GM19035 (cell line): ENCODE measurements at regions not wholly inside any gene's neighbourhood (a gene's known extent, or its start where the extent isn't known, plus 50 kb on each side); places are given as distances from the start of the nearest gene placed in this dataset.

Source experiments
- ATAC-seq: cut with Tn5 transposase; IDR thresholded peaks from one replicate; pipeline ENCODE4 v1.9.1; 2021; ENCODE audit not compliant: unreplicated experiment

DNA sequence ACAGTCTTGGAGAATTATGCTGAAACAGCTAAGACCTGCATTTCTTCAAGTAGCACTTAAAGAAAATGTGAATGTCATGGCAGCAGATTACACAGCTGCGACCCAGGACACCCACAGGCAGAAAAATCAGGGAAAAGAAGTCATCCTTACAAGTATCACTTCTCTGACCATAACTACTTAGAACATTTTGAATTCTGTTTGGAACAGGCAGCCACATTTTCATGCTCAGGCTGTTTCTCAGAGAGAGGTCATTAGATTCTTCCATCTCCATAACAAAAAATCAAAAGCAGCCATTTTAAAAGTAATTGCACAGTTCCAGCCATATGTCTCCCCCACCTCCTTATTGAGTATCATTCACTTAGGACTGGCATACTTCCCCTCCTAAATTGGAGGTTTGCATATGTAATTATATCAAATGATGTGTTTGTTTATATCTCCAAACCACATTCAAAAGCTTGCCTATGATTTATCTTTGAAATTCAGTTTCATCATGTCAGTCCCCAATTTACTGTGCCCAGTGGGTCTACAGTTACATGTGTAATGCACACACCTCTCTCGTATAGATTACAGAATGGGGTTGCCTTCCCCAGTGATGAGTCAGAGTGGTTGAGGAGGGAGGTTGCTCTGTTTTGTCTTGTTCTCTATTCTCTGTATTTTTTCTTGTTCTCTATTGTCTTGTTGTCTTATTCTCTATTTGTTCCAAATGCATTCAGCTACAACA is 276.5 kb upstream of the MTNR1B start:
- ATAC-seq = no peak

DNA sequence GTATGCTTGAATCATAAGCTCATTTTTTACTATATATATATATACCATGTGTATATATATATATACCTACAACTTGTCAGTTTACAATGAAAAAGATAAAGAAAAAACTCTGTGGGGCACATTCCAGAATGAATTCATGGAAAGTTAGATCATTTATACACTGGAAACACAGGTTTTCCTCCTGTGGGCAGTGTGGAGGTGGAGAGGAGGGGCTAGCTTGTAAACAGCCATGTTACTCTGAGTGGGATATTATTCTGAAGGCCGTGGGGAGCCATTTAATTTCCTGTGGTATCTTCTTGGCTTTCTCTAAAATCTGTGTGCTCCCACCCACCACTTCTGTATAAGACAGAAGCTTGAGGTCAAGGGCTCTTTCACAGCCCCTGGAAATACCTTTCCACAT is 273.4 kb upstream of the MTNR1B start:
- no peak for ATAC-seq

GRCh38 chr11:92697461-92698312 is 271.8 kb upstream of the MTNR1B start:
- no peak for ATAC-seq

DNA sequence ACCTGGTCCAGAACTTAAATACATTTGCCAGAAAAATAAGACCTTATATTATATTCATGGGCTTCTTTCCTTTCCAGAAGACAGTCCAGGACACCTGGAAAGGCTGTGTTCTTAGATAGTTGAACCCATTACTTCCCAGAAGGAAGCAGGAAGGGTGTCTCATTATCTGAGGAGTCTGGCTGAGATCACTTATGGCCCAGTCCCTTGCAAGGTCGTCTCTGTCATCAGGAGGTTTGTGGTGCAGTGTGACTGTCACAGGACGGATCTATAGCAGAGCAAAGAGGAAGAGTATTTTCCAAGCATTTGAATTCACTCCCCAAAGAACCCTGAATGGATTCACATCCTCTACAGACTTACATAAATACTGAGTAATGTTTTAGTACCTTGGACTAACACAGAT is 270.7 kb upstream of the MTNR1B start:
- no peak for ATAC-seq

DNA sequence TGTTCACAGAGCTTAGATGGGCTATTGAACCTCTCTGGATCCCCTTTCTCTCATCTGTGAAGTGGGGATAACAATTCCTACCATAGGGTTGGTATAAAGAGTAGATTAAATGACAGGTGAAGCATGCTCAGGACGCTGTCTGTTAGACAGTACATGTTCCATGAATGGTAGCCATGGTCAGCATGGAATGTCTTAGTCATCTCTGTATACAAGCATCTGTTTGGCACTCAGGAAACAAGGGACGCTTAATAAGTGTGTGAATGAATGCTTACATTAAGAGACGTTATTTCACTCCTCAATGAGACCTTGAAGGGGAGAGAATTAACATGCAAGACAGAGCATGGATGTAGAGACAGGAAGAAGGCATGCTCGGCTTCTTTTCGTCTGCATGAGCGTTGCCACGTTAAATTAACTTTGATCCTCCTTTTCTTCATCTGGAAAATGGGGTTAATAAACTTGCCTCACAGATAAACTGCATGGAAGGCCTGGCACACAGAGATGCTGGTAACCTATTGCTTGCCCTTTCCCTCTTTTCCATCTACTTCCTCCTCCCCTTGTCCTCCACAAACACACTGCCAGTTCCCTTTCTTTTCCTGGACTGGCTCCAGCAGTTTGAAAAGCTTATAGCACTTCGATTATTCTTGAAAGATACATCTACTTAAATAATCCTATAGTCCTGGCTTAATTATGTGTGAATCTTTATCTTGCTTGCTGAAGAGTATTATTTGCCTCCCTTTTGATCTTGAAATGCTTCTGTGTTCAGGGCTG is 267.2 kb upstream of the MTNR1B start:
- no peak for ATAC-seq

DNA sequence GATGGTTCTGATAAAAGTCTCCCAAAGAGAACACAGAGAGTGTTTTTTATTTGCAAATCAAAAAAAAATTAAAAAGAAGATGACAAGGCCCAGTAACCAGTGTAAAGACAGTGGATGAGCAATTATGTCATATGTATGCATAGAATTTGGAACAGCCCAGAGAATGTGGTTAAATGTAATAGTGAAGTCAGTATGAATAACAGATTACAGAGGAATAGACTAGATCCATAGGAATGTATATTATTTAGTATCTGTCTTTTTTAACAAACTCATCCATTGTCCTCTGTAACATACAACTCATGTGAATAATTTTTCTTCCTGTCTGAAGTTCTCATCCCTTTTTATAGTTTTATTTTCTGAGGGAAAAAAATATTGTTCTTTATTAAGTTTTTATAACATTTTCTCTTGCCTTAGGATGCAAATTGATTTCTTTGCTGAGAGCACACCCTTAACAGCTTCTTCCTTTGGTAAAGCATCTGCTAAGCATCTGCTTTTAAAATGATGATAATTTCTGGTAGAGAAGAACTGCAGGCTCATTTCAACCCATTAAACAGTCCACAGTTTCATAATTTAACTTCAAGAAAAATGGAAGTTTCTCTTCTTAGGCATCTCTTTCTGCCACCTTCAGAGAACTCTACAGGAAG is 266.5 kb upstream of the MTNR1B start:
- ATAC-seq = no peak

DNA sequence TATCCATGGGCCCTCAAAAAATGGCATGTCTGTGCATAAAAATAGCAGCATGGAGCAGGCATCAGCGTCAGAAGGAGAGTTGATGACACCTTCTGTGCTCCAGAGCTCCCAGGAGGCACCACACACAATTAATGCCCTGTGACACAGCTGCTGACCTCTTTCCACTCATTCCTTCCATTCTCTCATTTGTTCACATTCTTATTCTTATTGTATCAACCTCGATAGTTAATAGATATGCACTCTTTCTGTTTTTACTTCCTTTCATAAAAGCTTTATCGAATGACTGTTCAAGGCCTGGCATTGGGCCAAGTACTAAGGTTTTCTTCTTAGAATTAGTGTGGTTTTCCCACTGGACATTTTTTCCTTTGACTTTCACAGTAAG is 266.0 kb upstream of the MTNR1B start:
- ATAC-seq = no peak

- ATAC-seq = no peak
Observed at GRCh38 chr11:92707173-92707619, 262.3 kb upstream of the MTNR1B start.

DNA sequence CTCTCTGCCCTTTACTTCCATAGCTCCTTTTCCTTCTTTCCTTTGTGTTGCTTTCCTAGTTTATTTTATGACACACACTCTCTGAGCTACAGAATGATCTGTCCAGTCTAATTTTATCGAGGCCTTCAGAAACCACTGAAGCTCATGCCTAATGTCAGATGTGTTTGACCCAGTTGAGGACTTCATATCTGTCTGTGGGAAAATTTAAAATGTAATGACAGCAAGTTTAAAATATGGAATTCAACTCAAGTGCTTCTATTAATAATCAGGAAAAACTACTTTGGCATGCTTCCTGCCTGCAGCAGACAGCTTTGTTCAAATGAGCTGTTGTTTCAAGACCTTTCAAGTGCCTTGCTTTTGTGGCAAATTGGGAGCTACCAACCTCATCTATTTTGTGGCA is 261.8 kb upstream of the MTNR1B start:
- no peak for ATAC-seq

GRCh38 chr11:92709329-92709728 is 260.1 kb upstream of the MTNR1B start:
- ATAC-seq = no peak

DNA sequence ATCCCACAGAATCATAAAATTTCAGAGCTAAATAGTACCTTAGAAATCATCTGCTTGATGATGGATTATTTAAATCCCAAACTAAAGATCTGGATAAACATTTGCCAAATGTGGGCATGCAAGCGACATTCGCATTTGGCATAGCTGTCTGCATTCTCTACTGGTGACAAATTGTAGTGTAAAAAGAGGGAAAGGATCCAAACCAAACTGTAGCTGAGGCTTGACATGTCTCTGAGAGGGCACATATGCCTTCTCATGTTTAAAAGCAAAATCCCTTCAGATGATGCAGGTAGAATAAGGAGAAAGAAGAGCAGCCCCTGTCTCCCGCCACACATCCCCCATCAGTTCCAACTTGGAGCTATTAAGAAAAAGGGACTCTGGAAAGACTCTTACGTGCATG is 257.5 kb upstream of the MTNR1B start:
- ATAC-seq = no peak

- ATAC-seq = no peak
Observed at GRCh38 chr11:92714111-92714510, 255.3 kb upstream of the MTNR1B start.

DNA sequence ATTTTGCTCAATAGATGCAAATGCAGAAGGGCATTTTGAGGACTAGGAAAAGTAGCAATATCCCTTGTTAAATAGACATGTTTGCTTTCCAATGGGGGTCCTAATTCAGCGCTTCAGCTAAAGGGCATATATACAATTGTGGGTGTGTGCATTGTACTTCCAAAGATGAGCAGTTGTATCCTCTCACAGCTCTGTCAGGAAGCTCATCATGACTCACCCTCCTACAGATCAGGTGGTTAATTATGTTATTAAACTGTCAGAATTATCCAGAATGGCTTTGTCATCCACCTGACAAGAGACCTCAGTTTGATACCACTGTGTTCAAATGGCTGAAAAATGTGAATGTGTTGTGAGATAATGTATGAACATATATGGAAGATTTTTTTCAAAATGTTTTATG is 252.2 kb upstream of the MTNR1B start:
- ATAC-seq = no peak

DNA sequence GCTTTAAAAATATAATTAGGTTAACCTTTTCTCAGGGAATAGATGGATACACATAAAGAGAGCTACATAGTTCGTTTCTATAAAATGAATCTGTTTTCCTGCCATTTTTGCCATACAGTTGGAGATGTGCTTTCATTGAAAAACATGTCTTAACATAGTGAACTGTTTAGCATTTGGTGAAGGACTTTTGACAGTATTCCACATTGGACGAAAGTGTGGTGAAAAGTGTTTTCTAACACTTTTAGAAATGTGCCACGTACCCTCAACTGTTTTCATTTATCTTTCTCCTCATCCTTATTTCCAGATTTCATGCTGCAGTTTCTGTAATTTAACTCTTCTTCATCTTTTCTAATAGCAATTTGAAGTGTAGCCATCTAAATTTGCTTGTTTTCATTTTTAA is 249.1 kb upstream of the MTNR1B start:
- ATAC-seq = no peak

DNA sequence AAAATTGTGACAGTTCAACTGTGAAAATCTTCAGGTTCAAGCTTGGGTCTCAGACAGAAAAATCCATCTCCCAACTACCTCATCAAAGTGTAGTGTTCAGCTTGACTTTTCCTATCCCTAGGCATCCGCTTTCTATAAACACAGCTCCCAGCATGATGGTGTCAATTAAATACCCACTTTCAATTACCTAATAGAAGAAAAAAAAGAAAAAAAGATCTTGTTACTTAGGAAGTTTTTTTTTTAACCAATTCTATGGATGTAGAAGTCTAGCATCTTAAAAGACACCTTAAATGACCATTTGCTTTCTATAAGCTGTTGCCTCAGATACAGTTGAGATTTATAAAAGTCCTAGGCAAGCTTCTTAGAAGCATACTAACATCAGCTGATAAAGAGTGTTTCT is 244.1 kb upstream of the MTNR1B start:
- ATAC-seq = no peak

GRCh38 chr11:92727123-92727522 is 242.3 kb upstream of the MTNR1B start:
- ATAC-seq = no peak

DNA sequence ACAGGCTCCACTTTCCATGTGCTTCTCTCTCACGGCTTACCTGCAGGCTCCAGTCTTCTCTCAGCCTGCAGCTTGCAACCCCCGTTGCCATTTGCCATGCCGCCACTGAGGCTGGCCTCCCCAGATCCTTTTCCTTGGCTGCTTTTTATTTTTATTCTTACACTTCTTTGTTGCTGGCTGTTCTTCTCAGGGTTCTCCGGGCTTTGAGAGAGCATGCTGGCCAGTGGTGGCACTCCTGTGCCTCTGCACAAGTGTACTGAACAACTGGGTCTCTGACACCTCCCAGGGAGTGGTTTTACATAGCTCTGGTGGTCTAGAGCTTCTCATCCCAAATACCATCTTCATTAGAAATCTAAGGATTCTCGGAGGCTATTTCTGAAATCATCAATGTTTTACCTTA is 241.7 kb upstream of the MTNR1B start:
- ATAC-seq = no peak

DNA sequence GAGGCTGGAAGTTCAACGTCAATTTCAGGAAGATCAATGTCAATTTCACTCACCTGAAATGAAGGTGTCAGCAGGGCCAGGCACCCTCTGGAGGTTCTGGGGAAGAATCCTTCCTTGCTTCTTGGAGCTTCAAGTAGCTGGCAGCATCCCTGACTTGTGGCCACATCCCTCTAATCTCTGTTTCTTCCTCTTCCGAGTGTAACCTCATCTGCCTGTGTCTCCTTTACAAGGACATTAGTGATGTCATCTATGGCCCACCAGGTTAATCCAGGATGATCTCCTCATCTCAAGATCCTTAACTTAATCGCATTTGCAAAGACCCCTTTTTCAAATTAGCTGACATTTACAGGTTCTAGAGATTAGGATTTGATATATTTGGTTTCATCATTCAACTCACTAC is 240.8 kb upstream of the MTNR1B start:
- ATAC-seq = no peak

DNA sequence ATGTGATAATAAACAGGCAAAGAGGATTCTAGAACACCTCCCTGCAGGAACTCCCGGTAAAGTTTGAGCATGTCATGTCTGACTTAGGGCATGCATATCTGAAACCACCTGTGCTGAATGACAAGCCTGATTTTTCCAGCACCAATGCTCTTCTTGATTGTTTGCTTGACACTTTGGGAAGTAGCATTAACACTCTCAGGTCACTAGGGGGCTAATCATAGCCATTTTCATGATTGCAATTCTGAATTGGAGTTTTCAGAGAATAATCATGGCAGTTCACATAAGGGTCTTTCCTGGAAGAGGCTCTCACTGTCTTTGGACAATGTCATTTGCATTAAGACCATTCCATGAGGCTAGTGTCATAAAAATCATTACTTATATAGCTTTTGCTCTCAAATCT is 234.4 kb upstream of the MTNR1B start:
- ATAC-seq = no peak

GRCh38 chr11:92738276-92738675 is 231.2 kb upstream of the MTNR1B start:
- ATAC-seq = no peak

- no peak for ATAC-seq
Observed at GRCh38 chr11:92739041-92739440, 230.4 kb upstream of the MTNR1B start.
